Neutrophil (primary cell): ENCODE measurements at regions not wholly inside any gene's neighbourhood (a gene's known extent, or its start where the extent isn't known, plus 50 kb on each side); places are given as distances from the start of the nearest gene placed in this dataset.

Experiments
- H3K27ac ChIP-seq: fragments of 200-600 bp; sonication (generic); 2 replicates; pipeline ENCODE4 v1.5.1; 2016; ENCODE audit warnings: mild to moderate bottlenecking, moderate library complexity
- H3K27me3 ChIP-seq: fragments of 200-600 bp; sonication (generic); 2 replicates; pipeline ENCODE4 v1.6.0; 2016; ENCODE audit warnings: mild to moderate bottlenecking
- H3K36me3 ChIP-seq: fragments of 200-600 bp; sonication (generic); 2 replicates; pipeline ENCODE4 v1.5.1; 2017
- H3K4me1 ChIP-seq, 2 experiments: fragments of 200-600 bp in 1 of 2; sonication (generic) in 1 of 2; 1 replicate in 1 of 2; 2 replicates in 1 of 2; pipeline versions ENCODE4 v1.5.1 to v1.6.1; 2013 to 2016; ENCODE audit warnings: low read depth in 1 of 2, low read length in 1 of 2, mild to moderate bottlenecking in 1 of 2, moderate library complexity in 1 of 2; ENCODE audit not compliant: control insufficient read depth in 1 of 2, insufficient read depth in 1 of 2
- H3K4me3 ChIP-seq, 2 experiments: fragments of 200-600 bp in 1 of 2; sonication (generic) in 1 of 2; 1 replicate in 1 of 2; 2 replicates in 1 of 2; pipeline ENCODE4 v1.5.1; 2013 to 2016; ENCODE audit warnings: low read depth in 1 of 2, low read length in 1 of 2, mild to moderate bottlenecking in 1 of 2, moderate library complexity in 1 of 2
- H3K9me3 ChIP-seq: fragments of 200-600 bp; sonication (generic); 2 replicates; pipeline ENCODE4 v1.5.1; 2016
- TF ChIP-seq, protein P1 (sequence below): fragments of 200-600 bp; sonication (generic); IDR thresholded peaks from 2 replicates; pipeline ENCODE4 v1.5.1; 2016; ENCODE audit warnings: antibody characterized with exemption

DNA sequence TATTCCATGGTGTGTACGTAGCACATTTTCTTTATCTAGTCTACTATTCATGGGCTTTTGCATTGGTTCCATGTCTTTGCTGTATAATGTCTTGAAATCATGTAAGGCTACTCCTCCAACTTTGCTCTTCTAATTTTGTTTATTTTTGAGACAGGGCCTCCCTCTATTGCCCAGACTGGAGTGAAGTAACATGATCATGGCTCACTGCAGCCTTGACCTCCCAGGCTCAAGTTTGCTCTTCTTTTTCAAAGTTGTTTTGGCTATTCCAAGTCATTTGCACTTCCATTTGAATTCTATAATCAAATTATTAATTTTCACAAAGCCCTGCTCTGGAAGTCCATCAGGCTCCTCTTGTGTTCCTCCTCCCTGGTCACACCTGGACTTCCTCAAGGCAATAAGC is 90.2 kb upstream of the SGIP1 start:
- no peak overlapping the region for H3K4me3 ChIP-seq
- H3K36me3 ChIP-seq: no peaks in the 10 kb centered on the region
- TF ChIP-seq, protein P1, sequence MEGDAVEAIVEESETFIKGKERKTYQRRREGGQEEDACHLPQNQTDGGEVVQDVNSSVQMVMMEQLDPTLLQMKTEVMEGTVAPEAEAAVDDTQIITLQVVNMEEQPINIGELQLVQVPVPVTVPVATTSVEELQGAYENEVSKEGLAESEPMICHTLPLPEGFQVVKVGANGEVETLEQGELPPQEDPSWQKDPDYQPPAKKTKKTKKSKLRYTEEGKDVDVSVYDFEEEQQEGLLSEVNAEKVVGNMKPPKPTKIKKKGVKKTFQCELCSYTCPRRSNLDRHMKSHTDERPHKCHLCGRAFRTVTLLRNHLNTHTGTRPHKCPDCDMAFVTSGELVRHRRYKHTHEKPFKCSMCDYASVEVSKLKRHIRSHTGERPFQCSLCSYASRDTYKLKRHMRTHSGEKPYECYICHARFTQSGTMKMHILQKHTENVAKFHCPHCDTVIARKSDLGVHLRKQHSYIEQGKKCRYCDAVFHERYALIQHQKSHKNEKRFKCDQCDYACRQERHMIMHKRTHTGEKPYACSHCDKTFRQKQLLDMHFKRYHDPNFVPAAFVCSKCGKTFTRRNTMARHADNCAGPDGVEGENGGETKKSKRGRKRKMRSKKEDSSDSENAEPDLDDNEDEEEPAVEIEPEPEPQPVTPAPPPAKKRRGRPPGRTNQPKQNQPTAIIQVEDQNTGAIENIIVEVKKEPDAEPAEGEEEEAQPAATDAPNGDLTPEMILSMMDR: no peak
- peaks cover 19 to 24% of the 10 kb centered on the region in 2 experiments for H3K4me1 ChIP-seq
- no peaks in the 10 kb centered on the region for H3K9me3 ChIP-seq
- H3K27me3 ChIP-seq: no peaks in the 10 kb centered on the region
- H3K27ac ChIP-seq: no peak overlapping the region

DNA sequence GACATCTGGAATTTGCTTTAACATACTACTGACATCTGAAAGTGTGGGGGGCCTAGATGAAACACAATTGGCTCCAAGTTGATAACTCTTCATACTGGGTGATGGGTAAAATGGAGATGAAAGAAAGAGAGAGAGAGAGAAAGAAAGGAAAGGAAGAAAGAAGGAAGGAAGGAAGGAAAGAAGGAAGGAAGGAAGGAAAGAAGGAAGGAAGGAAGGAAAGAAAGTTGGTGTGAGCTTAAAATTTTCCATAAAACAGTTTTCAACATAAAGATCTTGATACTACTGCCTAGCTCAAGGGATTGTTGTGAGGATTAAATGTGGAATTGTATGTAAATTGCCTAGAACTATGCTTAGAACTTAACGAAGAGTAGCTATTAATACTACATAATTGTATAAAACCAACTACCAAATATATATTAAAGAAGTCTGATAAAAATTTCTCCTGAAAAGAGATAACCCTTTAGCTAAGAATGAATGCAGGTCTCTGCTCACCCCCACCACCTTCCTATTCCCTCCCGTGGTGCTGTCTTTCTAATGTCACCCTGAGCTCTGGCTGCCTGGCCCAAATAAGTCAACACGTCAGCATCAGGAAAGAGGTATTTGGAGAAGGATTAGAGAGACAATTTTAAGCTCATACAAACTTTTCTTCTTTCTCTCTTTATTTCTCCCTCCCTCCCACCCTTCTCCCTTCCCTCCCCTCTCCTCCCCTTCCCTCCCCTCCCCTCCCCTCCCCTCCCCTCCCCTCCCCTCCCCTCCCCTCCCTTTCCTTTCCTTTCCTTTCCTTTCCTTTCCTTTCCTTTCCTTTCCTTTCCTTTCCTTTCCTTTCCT is 89.3 kb upstream of the SGIP1 start:
- Histone ChIP-seq H3K27ac (no peak overlapping the region), H3K4me3 (no peak overlapping the region), H3K4me1 (peaks cover 11 to 15% of the 10 kb centered on the region in 2 experiments), H3K27me3 (no peaks in the 10 kb centered on the region), H3K36me3 (no peaks in the 10 kb centered on the region), H3K9me3 (no peaks in the 10 kb centered on the region)
- TF ChIP-seq, protein P1: no peak

DNA sequence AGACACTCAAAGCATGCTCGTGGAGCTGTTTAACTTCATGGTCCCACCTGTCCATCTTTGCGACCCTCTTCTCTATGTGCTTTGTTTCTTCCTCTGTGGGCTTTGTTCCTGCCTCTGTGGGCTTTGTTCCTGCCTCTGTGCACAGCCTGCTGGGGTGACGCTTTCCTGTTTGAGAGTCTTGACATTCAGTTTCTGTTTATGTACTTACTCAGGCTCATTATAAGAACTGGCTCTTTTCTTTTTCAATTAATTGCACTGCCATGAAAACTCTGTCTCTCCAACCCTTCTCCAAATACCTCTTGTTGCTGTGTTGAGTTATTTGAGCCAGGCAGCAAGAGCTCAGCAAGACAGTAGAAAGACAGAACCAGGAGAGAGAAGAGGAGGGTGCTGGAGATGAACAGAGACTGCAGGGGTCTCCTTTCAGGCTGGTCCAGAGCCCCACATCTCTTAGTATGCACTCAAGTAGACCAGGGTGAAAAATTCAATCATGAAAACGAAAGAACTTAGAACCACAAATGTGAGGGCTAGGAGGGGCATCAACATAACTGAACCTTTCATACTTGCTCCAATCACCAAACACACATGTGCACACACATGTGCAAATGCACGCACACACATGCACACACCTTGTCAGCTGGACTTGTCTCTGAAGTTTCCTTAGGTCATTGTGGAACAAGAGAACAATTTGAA is 88.3 kb upstream of the SGIP1 start:
- TF ChIP-seq, protein P1: no peak
- Histone ChIP-seq H3K9me3 (no peaks in the 10 kb centered on the region), H3K27me3 (no peaks in the 10 kb centered on the region), H3K27ac (peak overlapping the region; percentile 60), H3K36me3 (no peaks in the 10 kb centered on the region), H3K4me3 (no peak overlapping the region), H3K4me1 (peaks cover 9 to 12% of the 10 kb centered on the region in 2 experiments)

DNA sequence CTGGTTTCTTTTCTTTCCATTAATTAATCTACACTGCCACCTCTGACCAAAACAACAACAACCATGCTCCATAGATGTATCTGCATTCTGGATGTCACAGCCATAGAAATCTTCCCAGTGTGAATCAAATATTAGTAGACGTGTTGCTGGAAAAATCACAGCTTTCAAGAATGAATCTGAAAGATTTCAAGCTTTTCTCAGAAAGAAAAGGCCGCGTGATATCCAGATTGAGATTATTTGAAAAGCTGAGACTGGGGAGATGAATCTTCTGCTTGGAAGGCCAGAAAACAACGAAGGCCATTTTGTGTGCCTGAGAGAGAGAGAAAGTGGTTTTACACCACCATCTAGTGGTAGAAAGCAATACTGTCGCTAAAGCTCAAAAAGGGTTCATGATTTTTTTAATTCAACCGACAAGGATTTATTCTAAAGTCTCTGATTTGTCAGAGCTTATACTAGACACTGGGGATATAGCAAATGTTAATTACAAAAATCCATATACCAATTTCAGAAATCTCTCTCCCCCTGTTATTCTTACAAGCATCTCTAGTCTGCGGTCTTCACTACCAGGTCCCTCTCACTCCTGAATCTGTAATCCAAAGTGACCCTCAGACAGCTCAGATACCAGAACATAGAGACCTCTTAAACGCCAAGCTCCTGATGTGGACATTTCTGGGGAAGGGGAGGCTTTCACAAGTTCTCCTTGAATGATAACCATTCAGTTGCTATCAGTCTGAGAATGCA is 87.5 kb upstream of the SGIP1 start:
- Histone ChIP-seq H3K4me1 (peaks cover 9 to 12% of the 10 kb centered on the region in 2 experiments), H3K36me3 (no peaks in the 10 kb centered on the region), H3K4me3 (no peak overlapping the region), H3K27ac (peak overlapping the region; percentile 60), H3K9me3 (no peaks in the 10 kb centered on the region), H3K27me3 (no peaks in the 10 kb centered on the region)
- TF ChIP-seq, protein P1: peak; percentile 84

DNA sequence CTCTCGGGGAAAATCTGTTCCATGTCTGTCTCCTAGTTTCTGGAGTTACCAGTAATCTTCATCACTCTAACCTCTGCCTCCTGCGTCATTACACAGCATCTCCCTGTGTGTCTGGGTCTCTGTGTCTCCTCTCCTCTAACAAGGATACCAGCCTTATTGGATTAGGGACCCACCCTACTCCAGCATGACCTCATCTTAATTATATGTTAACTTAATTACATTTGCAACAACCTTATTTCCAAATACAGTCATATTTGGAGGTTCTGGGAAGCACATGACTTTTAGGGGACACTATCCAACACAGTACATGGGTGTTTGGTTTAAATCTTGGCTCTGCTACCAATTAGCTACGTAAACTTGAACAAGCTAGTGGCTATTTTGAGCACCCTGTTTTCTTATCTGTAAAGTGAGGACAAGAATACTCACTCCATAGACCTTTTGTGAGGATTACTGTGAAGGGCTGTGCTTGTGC is 83.9 kb upstream of the SGIP1 start:
- no peaks in the 10 kb centered on the region for H3K9me3 ChIP-seq
- H3K27ac ChIP-seq: no peak overlapping the region
- H3K4me1 ChIP-seq: peaks cover 9 to 12% of the 10 kb centered on the region in 2 experiments
- no peaks in the 10 kb centered on the region for H3K27me3 ChIP-seq
- H3K4me3 ChIP-seq: no peak overlapping the region
- no peaks in the 10 kb centered on the region for H3K36me3 ChIP-seq
- TF ChIP-seq, protein P1: no peak
